HT-29 (cell line): ENCODE measurements at regions not wholly inside any gene's neighbourhood (a gene's known extent, or its start where the extent isn't known, plus 50 kb on each side); places are given as distances from the start of the nearest gene placed in this dataset.

Source experiments
- DNase-seq: peaks from one replicate; pipeline ENCODE4 v3.0.0-alpha.2; 2015; ENCODE audit warnings: low spot score

GRCh38 chr5:155954701-155955445 is 372.1 kb upstream of the SGCD start:
- no peak for DNase-seq

GRCh38 chr5:155957884-155958283 is 369.1 kb upstream of the SGCD start:
- no peak for DNase-seq

GRCh38 chr5:155959082-155959481 is 367.9 kb upstream of the SGCD start:
- no peak for DNase-seq

GRCh38 chr5:155960177-155960576 is 366.8 kb upstream of the SGCD start:
- no peak for DNase-seq

GRCh38 chr5:155969537-155969936 is 357.4 kb upstream of the SGCD start:
- no peak for DNase-seq

- no peak for DNase-seq
Measured at GRCh38 chr5:155974369-155974768, 352.6 kb upstream of the SGCD start.

- no peak for DNase-seq
Measured at GRCh38 chr5:155978850-155979249, 348.1 kb upstream of the SGCD start.

- no peak for DNase-seq
Measured at GRCh38 chr5:155982354-155982753, 344.6 kb upstream of the SGCD start.

- no peak for DNase-seq
Measured at GRCh38 chr5:155983954-155984353, 343.0 kb upstream of the SGCD start.

GRCh38 chr5:155987265-155987810 is 339.6 kb upstream of the SGCD start:
- no peak for DNase-seq

- no peak for DNase-seq
Measured at GRCh38 chr5:155989879-155990278, 337.1 kb upstream of the SGCD start.

- DNase-seq: no peak
Measured at GRCh38 chr5:155996123-155996522, 330.8 kb upstream of the SGCD start.

- DNase-seq: no peak
Measured at GRCh38 chr5:155998257-155998656, 328.7 kb upstream of the SGCD start.

- no peak for DNase-seq
Measured at GRCh38 chr5:156000115-156000514, 326.8 kb upstream of the SGCD start.

- no peak for DNase-seq
Measured at GRCh38 chr5:156004754-156005153, 322.2 kb upstream of the SGCD start.

- no peak for DNase-seq
Measured at GRCh38 chr5:156006026-156006647, 320.8 kb upstream of the SGCD start.

GRCh38 chr5:156008844-156009243 is 318.1 kb upstream of the SGCD start:
- no peak for DNase-seq

- no peak for DNase-seq
Measured at GRCh38 chr5:156009583-156009982, 317.4 kb upstream of the SGCD start.

- no peak for DNase-seq
Measured at GRCh38 chr5:156015137-156015536, 311.8 kb upstream of the SGCD start.

GRCh38 chr5:156019130-156019529 is 307.8 kb upstream of the SGCD start:
- no peak for DNase-seq

- no peak for DNase-seq
Measured at GRCh38 chr5:156019571-156020180, 307.3 kb upstream of the SGCD start.

- DNase-seq: no peak
Measured at GRCh38 chr5:156020647-156021046, 306.3 kb upstream of the SGCD start.

GRCh38 chr5:156021866-156022265 is 305.1 kb upstream of the SGCD start:
- no peak for DNase-seq
